VCaP (cell line): ENCODE measurements at regions not wholly inside any gene's neighbourhood (a gene's known extent, or its start where the extent isn't known, plus 50 kb on each side); places are given as distances from the start of the nearest gene placed in this dataset.
A peak's percentile ranks its signal among the peaks of the same experiment; 100 is the strongest.
"Not testable (repeated sequence)": the region's sequence is repeated elsewhere in the genome, so short reads cannot be mapped to it uniquely, and the experiment has no call there.

Experiments
- H3K27ac ChIP-seq: fragments of 450-650 bp; 2 replicates; pipeline ENCODE4 v1.5.1; 2017
- TF ChIP-seq, protein P1 (sequence below): fragments of 450-650 bp; conservative IDR thresholded peaks from 2 replicates; pipeline ENCODE4 v1.5.1; 2017; ENCODE audit warnings: mild to moderate bottlenecking, moderate library complexity

DNA sequence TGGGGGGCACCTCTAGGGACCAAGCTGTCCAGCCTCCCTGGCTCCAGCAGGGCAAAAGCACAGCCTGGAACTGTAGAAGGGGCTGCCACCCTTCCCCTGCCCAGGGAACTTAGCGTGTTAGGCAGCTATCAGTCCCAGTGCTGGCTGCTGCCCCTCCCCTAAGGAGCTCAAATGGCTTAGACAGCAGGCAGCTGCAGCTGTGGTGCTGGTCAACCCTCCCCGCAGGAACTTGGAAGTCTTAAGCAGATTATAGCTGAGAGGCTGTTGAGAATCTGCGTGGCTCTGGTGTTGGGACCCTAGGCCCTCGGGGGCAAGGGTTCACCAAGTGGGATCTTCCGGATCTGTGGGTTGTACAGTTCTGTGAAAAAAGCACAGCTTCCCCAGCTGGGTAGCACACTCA, 536.5 kb upstream of the CDH10 start:
- TF ChIP-seq, protein P1, sequence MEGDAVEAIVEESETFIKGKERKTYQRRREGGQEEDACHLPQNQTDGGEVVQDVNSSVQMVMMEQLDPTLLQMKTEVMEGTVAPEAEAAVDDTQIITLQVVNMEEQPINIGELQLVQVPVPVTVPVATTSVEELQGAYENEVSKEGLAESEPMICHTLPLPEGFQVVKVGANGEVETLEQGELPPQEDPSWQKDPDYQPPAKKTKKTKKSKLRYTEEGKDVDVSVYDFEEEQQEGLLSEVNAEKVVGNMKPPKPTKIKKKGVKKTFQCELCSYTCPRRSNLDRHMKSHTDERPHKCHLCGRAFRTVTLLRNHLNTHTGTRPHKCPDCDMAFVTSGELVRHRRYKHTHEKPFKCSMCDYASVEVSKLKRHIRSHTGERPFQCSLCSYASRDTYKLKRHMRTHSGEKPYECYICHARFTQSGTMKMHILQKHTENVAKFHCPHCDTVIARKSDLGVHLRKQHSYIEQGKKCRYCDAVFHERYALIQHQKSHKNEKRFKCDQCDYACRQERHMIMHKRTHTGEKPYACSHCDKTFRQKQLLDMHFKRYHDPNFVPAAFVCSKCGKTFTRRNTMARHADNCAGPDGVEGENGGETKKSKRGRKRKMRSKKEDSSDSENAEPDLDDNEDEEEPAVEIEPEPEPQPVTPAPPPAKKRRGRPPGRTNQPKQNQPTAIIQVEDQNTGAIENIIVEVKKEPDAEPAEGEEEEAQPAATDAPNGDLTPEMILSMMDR: no peak
- no peak overlapping the region for H3K27ac ChIP-seq

DNA sequence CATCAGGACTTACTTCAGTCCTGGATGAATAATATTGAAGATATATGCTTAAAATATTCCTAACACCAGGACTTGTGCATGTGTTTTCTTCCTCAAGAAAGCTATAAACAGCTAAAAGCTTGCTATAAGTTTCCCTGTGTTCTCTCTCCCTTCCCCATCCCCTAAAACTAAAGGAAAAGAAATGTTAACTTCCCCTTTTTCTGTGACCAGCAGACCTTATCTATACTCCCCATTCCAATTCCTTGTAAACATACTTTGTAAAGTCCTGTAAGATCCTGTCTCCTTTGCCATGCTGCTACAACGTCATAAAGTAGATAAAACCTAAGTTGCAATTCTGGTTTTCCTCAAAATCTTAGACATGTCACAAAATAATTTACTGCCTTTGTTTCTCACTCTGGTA, 517.8 kb upstream of the CDH10 start:
- H3K27ac ChIP-seq: not testable (repeated sequence)

DNA sequence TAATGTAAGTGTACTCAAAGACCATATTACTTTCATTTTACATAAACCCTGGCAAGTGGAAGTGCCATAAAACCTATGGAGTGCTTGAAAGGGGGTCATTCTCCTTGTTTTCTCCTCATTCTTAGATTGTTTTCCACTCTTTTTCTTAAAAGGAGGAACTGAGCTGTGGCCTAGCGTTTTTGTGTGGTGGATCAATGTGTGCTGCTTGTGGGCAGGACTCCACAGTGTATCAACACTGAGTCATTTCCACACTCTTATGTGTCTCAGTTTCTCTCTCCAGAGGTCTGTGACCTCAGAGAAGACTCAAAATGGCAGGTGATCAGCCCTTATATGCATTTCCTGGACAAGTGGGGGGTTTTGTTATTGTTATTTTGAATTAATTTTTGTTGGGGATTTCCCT, 516.1 kb upstream of the CDH10 start:
- TF ChIP-seq, protein P1: no peak
- no peak overlapping the region for H3K27ac ChIP-seq

DNA sequence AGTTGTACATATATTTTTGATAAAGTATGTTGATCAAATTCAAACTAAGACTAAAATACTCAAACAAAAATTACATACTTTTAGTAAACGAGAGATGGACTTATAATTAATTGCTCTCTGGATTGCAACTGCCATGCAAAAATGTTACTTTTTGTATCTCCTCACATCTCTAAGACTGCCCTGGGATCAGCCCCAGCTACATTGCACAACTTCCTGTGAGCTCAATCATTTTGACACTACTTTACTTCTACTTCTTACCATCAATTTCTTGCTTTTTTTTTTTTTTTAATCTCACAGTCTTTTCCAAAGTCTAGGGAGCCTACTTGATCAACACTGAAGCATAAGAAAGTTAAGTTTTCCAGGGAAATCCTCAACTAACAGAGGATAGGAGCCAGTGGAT, 506.0 kb upstream of the CDH10 start:
- no peak overlapping the region for H3K27ac ChIP-seq
- TF ChIP-seq, protein P1: no peak

DNA sequence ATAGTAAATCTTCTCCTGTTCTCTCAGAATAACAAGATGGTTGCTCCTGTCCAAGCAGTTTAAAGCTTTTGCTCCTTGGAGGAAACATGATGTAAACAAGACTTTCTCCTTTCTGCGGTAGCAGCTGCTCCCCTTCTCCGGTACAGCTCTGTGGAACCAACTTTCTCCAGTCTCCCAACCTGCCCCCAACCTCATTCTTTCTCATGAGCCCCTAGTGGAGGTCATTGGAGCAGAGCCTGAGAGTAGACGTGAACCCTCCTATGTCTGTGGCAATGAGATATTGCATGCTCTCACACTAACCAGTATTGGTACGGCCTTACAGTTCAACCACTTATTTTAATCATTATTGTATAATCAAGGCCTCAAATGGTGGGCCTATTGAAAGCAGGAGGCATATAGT, 483.8 kb upstream of the CDH10 start:
- no peak overlapping the region for H3K27ac ChIP-seq
- TF ChIP-seq, protein P1: no peak

DNA sequence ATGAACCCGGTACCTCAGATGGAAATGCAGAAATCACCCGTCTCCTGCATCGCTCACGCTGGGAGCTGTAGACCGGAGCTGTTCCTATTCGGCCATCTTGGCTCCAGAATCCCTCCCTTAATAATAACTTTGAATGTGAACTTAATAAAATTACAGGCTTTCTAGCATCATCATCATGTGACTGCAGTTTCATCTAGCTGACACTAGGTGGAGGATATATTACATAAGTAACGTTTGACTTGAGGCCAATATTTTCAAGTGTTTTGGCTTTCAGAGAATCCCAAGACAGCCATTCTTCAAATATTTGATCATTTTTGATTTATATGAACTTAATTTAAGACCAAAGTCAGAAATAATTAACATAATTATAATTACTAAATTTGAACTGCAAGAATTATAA, 474.9 kb upstream of the CDH10 start:
- no peak overlapping the region for H3K27ac ChIP-seq

DNA sequence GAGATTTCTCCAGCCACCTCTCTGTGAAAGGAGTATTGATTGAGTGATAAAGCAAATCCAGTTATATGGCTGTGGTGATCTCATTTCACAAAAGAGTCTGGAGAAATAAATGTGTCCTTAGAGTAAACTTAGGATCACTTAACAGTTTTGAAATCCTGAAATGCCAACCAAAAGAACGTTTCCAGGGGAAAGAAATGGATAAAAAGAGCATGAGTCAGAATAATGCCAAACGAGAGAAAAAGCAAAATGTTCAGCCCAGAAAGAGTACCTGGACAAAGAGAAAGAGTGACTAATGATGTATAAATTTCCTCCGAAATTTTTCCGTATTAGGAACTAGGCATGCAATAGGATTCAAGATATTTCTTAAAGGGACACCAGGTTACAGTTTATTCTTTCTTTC, 463.1 kb upstream of the CDH10 start:
- TF ChIP-seq, protein P1: no peak
- no peak overlapping the region for H3K27ac ChIP-seq

More for the DNA sequence above, 474.9 kb upstream of the CDH10 start:
- TF ChIP-seq, protein P1: peak; percentile 66

DNA sequence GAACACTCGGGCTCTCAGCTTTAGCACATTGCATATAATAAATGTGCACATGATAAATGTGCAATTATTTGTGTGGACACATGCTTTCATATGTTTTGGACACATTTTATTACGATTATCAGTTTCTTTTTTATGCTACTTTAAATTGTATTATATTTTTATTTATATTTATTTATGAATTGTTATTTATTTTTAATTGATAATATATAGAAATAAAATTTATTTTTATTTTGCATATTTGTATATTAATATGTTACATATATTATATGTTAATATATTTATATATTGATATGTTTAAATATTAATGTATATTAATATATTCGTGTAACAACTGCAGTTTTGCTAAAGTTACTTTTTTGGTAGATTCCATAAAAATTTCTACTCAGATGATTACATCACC, 454.8 kb upstream of the CDH10 start:
- no peak overlapping the region for H3K27ac ChIP-seq
- TF ChIP-seq, protein P1: no peak
